RKO (cell line): ENCODE measurements at regions not wholly inside any gene's neighbourhood (a gene's known extent, or its start where the extent isn't known, plus 50 kb on each side); places are given as distances from the start of the nearest gene placed in this dataset.
"Not testable (repeated sequence)": the region's sequence is repeated elsewhere in the genome, so short reads cannot be mapped to it uniquely, and the experiment has no call there.

Experiments
- DNase-seq: peaks from one replicate; pipeline ENCODE4 v3.0.0-alpha.2; 2016; ENCODE audit warnings: low spot score

GRCh38 chr12:69130064-69130463 is 109.3 kb upstream of the CPSF6 start:
- peak; percentile 50 for DNase-seq

DNA sequence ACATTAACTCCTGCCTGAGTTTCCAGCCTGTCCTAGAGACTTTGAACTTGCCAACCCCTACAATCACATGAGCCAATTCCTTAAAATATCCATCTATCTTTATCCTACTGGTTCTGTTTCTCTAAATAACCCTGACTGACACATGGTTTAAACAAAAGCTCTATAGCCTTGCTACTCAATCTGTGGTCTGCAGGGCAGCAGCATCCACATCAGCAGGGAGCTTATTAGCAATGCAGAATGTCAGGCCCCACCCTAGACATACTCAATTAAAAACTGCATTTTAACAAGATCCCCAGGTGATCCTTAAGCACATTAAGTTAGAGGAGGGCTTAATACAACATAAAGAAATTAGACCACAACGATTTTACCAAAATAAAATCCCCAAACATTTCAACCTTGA is 108.3 kb upstream of the CPSF6 start:
- no peak for DNase-seq

DNA sequence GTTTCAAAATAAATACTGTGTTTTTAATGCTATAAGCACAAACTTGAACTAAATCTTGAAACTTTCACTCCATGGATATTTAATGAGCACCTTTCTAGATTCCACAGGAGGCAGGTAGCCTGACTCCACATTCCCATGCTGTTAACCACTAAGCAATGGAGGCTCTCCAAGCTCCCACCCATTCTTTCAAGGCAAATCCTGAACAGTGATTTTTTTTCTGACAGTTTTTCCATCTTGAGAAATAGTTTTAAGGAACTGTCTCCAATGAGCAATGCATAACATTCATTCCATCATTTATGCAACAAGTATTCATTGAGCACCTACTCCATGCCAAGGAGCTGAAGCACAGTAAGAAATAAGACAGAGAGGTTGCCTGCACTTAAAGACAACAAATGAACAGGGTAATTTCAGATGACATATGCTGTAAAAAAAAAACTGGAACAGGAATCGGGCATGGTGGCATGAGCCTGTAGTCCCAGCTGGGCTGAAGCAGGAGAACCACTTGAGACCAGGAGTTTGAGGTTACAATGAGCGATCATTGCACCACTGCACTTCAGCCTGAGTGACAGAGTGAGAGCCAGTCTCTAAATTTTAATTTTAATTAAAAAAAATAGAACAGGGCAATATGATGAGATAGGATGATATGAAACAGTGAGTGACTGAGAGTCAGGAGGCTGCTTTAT is 102.3 kb upstream of the CPSF6 start:
- no peak for DNase-seq

DNA sequence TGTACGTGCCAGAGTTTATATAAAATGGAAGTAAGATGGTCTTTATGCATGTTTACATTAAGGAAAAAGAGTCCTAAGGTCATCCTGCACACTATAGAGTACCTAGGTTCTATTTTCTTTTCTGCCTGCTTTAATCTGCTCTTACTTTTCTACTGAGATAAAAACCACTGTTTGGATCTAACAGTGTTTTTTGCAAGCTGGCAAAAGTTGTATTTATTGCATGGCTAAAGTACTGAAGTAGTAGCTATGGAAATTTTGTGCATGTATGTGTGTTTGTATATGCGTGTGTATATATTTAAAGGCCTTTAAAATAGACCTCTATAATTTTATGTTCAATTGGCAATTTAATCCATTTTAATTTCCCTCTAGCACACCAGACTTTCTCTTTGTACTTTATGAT is 98.3 kb upstream of the CPSF6 start:
- no peak for DNase-seq

DNA sequence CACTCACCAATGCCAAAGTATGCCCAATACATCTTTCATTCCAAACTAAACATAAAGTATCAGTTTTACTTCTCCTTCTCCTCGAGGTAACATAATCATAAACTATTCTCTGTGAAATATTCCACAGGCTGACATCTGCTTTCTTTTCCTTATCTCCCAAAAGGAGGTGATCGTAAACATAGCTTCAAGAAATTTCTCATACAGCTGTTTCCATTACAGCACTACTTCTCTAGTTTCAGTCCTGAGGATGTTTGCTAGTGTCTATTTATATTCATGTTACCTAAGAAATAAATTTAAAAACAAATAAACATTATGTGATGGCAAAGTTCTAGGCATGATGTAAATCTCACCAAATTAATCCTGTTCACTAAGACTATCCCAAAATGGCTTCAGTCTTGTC is 90.1 kb upstream of the CPSF6 start:
- DNase-seq: no peak

GRCh38 chr12:69150083-69150795 is 89.1 kb upstream of the CPSF6 start:
- no peak for DNase-seq

- no peak for DNase-seq
These were observed 88.6 kb upstream of the CPSF6 start for GRCh38 chr12:69150796-69151127.

- DNase-seq: no peak
These were observed 88.1 kb upstream of the CPSF6 start for GRCh38 chr12:69151254-69151764.

- DNase-seq: peak; percentile 81
These were observed 84.6 kb upstream of the CPSF6 start for GRCh38 chr12:69154585-69155363.

GRCh38 chr12:69157023-69157655 is 82.2 kb upstream of the CPSF6 start:
- DNase-seq: peak; percentile 68

DNA sequence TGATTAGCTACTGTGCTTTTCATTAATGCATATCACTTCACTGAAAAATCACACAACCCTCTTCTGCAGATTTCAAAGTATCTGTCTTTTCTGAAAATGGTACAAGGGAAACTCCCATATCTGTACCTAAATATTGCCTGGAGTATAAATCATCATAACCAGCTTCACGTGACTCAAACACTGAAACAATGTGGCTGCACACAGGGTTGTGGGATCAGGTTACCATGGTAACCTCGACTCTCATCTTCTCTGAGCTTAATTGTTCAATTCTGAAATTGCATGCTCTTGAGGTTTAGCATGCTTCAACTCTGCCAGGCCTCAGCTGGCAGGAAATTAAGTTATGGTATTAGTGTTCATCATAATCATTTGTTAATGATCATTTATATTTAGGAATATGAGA is 77.5 kb upstream of the CPSF6 start:
- DNase-seq: no peak

- DNase-seq: no peak
These were observed 75.5 kb upstream of the CPSF6 start for GRCh38 chr12:69163681-69164362.

DNA sequence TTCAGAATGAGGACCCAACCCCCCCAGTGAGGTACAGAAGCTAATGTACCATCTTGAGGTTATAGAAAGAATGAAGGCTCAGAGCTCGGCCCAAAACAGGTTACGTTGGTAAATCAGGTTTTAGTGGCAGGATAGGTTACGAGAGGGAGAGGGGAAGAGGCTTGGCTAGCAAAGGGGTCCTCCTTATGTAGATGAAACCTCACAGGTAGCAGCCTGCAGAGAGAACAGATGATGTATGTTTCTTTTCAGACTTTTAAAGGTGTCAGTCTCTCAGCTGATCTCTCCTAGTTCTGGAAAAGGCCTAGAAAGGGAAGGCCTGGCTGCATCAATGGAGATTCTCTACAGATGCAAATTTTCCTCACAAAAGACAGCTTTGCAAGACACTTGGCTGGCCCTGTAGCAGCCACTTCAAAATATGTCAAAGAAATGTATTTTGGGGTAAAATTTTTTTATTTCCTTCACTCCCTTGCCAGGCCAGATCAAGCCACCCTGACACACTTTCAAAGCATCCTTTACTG is 71.7 kb upstream of the CPSF6 start:
- no peak for DNase-seq

DNA sequence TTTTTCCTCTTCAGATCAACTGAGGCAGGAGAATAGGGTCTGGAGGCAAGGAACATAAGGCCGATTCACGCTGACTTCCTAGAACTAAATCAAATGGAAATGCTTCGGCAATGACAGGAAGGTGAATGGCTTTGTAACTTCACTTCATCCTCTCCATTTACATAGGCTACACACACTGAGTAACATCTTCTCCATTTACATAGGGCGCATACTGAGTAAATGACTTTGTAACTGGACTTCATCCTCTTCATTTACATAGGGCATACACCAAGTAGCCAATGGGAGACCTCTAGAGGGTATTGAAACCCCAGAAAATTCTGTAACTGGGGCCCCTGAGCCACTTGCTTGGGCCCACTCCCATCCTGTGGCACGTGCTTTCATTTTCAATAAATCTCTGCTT is 71.0 kb upstream of the CPSF6 start:
- DNase-seq: no peak

- DNase-seq: no peak
These were observed 70.5 kb upstream of the CPSF6 start for GRCh38 chr12:69168828-69169227.

GRCh38 chr12:69170293-69170692 is 69.1 kb upstream of the CPSF6 start:
- DNase-seq: no peak

- DNase-seq: no peak
These were observed 67.5 kb upstream of the CPSF6 start for GRCh38 chr12:69171881-69172280.

- no peak for DNase-seq
These were observed 66.9 kb upstream of the CPSF6 start for GRCh38 chr12:69172491-69172890.

- DNase-seq: no peak
These were observed 66.0 kb upstream of the CPSF6 start for GRCh38 chr12:69173368-69173767.

DNA sequence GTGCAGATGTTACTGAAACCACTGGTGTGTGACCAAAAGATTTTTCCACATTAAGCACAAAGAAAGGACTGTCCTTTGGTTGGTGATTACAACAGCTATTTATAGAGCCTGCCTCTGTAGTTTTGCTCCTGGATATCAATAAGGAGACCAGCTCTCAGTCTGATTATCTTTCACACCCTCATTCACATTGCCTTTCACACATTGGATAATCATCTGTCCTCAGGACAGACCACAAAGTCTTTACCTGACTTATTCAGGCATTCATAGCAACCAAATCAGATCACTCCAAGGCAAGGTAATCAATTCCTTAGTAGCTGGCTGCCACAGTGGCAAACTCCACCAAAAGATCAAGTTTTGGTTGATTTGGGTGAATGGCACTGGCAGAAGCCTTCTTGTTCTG is 59.6 kb upstream of the CPSF6 start:
- DNase-seq: no peak

GRCh38 chr12:69187572-69187971 is 51.8 kb upstream of the CPSF6 start:
- not testable (repeated sequence) for DNase-seq
